HG03460 (cell line): ENCODE measurements at regions not wholly inside any gene's neighbourhood (a gene's known extent, or its start where the extent isn't known, plus 50 kb on each side); places are given as distances from the start of the nearest gene placed in this dataset.
"Not testable (repeated sequence)": the region's sequence is repeated elsewhere in the genome, so short reads cannot be mapped to it uniquely, and the experiment has no call there.

Source experiments
- ATAC-seq: cut with Tn5 transposase; IDR thresholded peaks from one replicate; pipeline ENCODE4 v1.9.1; 2021; ENCODE audit not compliant: unreplicated experiment

- no peak for ATAC-seq
Observed at GRCh38 chr2:167697948-167698347, 549.4 kb downstream of the STK39 start.

- no peak for ATAC-seq
Observed at GRCh38 chr2:167697194-167697593, 550.2 kb downstream of the STK39 start.

- ATAC-seq, result no peak
Observed at GRCh38 chr2:167692936-167693335, 554.5 kb downstream of the STK39 start.

GRCh38 chr2:167692191-167692590 lies 555.2 kb downstream of the STK39 start:
- ATAC-seq, result no peak

GRCh38 chr2:167689444-167689843 lies 558.0 kb downstream of the STK39 start:
- ATAC-seq, result no peak

- ATAC-seq, result no peak
Observed at GRCh38 chr2:167686691-167687090, 560.7 kb downstream of the STK39 start.

GRCh38 chr2:167681234-167682015 lies 566.0 kb downstream of the STK39 start:
- ATAC-seq, result no peak

- ATAC-seq, result no peak
Observed at GRCh38 chr2:167678158-167678557, 569.2 kb downstream of the STK39 start.

- no peak for ATAC-seq
Observed at GRCh38 chr2:167675906-167676305, 571.5 kb downstream of the STK39 start.

GRCh38 chr2:167670588-167670987 lies 576.8 kb downstream of the STK39 start:
- ATAC-seq, result no peak

- no peak for ATAC-seq
Observed at GRCh38 chr2:167653131-167653530, 594.3 kb downstream of the STK39 start.

GRCh38 chr2:167652401-167652800 lies 595.0 kb downstream of the STK39 start:
- no peak for ATAC-seq

- ATAC-seq, result no peak
Observed at GRCh38 chr2:167651406-167652151, 595.8 kb downstream of the STK39 start.

- no peak for ATAC-seq
Observed at GRCh38 chr2:167646557-167646956, 600.8 kb downstream of the STK39 start.

- ATAC-seq, result no peak
Observed at GRCh38 chr2:167640096-167640495, 607.3 kb downstream of the STK39 start.

GRCh38 chr2:167637741-167638140 lies 609.7 kb downstream of the STK39 start:
- ATAC-seq, result no peak

- not testable (repeated sequence) for ATAC-seq
Observed at GRCh38 chr2:167632271-167632670, 615.1 kb downstream of the STK39 start.

GRCh38 chr2:167626961-167627360 lies 620.4 kb downstream of the STK39 start:
- no peak for ATAC-seq

GRCh38 chr2:167626301-167626700 lies 621.1 kb downstream of the STK39 start:
- ATAC-seq, result no peak

- no peak for ATAC-seq
Observed at GRCh38 chr2:167616997-167617396, 630.4 kb downstream of the STK39 start.

- ATAC-seq, result no peak
Observed at GRCh38 chr2:167613471-167613870, 633.9 kb downstream of the STK39 start.

- ATAC-seq, result no peak
Observed at GRCh38 chr2:167608487-167608886, 638.9 kb downstream of the STK39 start.
